ENCODE measurements at regions not wholly inside any gene's neighbourhood (a gene's known extent, or its start where the extent isn't known, plus 50 kb on each side); places are given as distances from the start of the nearest gene placed in this dataset.
A peak's percentile ranks its signal among the peaks of the same experiment; 100 is the strongest.

GRCh38 chr18:10188971-10189810, 265.2 kb upstream of the APCDD1 start:
- no peak for DNase-seq (ENCODE audit: low read depth)
- TF ChIP-seq CTCF (IDR thresholded peaks at IDR 0.05; ENCODE audit: insufficient read depth, low read depth, low read length) = no peak
- no peak overlapping the region for H3K4me3 ChIP-seq (ENCODE audit: low read depth, low read length)

- TF ChIP-seq CTCF (IDR thresholded peaks at IDR 0.05; ENCODE audit: insufficient read depth, low read depth, low read length) = no peak
- DNase-seq (ENCODE audit: low read depth) = peak; percentile 14
- no peak overlapping the region for H3K4me3 ChIP-seq (ENCODE audit: low read depth, low read length)
Observed at GRCh38 chr18:10190564-10190963, 263.9 kb upstream of the APCDD1 start.

- DNase-seq (ENCODE audit: low read depth) = no peak
- TF ChIP-seq CTCF (IDR thresholded peaks at IDR 0.05; ENCODE audit: insufficient read depth, low read depth, low read length) = no peak
- no peak overlapping the region for H3K4me3 ChIP-seq (ENCODE audit: low read depth, low read length)
Observed at GRCh38 chr18:10193444-10193843, 261.0 kb upstream of the APCDD1 start.

- no peak overlapping the region for H3K4me3 ChIP-seq (ENCODE audit: low read depth, low read length)
- no peak for DNase-seq (ENCODE audit: low read depth)
- no peak for TF ChIP-seq CTCF (IDR thresholded peaks at IDR 0.05; ENCODE audit: insufficient read depth, low read depth, low read length)
Observed at GRCh38 chr18:10194592-10194991, 259.8 kb upstream of the APCDD1 start.

GRCh38 chr18:10195529-10195928, 258.9 kb upstream of the APCDD1 start:
- no peak overlapping the region for H3K4me3 ChIP-seq (ENCODE audit: low read depth, low read length)
- TF ChIP-seq CTCF (IDR thresholded peaks at IDR 0.05; ENCODE audit: insufficient read depth, low read depth, low read length) = no peak
- DNase-seq (ENCODE audit: low read depth) = no peak

GRCh38 chr18:10197097-10197496, 257.3 kb upstream of the APCDD1 start:
- no peak for DNase-seq (ENCODE audit: low read depth)
- TF ChIP-seq CTCF (IDR thresholded peaks at IDR 0.05; ENCODE audit: insufficient read depth, low read depth, low read length) = no peak
- H3K4me3 ChIP-seq (ENCODE audit: low read depth, low read length) = no peak overlapping the region

GRCh38 chr18:10201226-10201625, 253.2 kb upstream of the APCDD1 start:
- no peak overlapping the region for H3K4me3 ChIP-seq (ENCODE audit: low read depth, low read length)
- peak; percentile 22 for DNase-seq (ENCODE audit: low read depth)
- TF ChIP-seq CTCF (IDR thresholded peaks at IDR 0.05; ENCODE audit: insufficient read depth, low read depth, low read length) = no peak
